ENCODE measurements at regions not wholly inside any gene's neighbourhood (a gene's known extent, or its start where the extent isn't known, plus 50 kb on each side); places are given as distances from the start of the nearest gene placed in this dataset.

DNA sequence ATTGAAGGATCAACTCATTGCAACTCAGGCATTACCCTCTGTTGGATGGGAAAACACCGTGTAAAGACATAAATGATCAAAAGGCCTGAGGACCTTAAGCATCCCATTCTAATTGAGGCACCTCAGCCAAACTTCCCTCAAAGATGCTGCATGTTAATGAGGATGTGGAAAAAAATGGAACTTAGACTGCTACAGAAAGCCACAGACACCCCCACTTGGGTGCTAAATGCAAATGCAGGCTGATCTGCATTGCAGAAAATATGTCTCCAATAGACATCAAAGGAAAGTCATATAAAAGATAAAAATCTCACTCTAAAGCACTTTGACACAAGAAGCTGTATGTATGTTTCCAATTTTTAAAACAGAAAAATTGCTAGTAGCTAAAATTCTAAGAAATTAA lies 504.7 kb downstream of the KCNJ3 start:
- no peak overlapping the region for H2BK120ac ChIP-seq (ENCODE audit: low read depth, low read length, poor library complexity, severe bottlenecking)
- H2BK5ac ChIP-seq (ENCODE audit: insufficient read length, low read length), result no peak overlapping the region
- no peak overlapping the region for H3K27ac ChIP-seq (ENCODE audit: insufficient read length, low read depth, low read length)
- WGBS (ENCODE audit: extremely low coverage, insufficient read length, low lambda C conversion rate), result no CpG with 5 or more reads among the region's 1 CpG
- no peak overlapping the region for H2BK15ac ChIP-seq (ENCODE audit: low read depth, low read length)
- no peak overlapping the region for H3K23ac ChIP-seq (ENCODE audit: insufficient read length, low read depth, low read length)
- H3K23me2 ChIP-seq (ENCODE audit: insufficient read length, low read depth, low read length, poor library complexity, severe bottlenecking), result no peaks in the 10 kb centered on the region
- peaks cover 0 to 2% of the 10 kb centered on the region in 2 experiments; a peak in 1 of 4 replicates for H3K4me1 Mint-ChIP-seq
- TF ChIP-seq, protein P1, sequence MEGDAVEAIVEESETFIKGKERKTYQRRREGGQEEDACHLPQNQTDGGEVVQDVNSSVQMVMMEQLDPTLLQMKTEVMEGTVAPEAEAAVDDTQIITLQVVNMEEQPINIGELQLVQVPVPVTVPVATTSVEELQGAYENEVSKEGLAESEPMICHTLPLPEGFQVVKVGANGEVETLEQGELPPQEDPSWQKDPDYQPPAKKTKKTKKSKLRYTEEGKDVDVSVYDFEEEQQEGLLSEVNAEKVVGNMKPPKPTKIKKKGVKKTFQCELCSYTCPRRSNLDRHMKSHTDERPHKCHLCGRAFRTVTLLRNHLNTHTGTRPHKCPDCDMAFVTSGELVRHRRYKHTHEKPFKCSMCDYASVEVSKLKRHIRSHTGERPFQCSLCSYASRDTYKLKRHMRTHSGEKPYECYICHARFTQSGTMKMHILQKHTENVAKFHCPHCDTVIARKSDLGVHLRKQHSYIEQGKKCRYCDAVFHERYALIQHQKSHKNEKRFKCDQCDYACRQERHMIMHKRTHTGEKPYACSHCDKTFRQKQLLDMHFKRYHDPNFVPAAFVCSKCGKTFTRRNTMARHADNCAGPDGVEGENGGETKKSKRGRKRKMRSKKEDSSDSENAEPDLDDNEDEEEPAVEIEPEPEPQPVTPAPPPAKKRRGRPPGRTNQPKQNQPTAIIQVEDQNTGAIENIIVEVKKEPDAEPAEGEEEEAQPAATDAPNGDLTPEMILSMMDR (conservative IDR thresholded peaks at IDR 0.05), result no peak
- no peak overlapping the region for H3K4ac ChIP-seq (ENCODE audit: low read depth, low read length)
- no peak overlapping the region for H3K18ac ChIP-seq (ENCODE audit: insufficient read length, low read depth, low read length)
- H4K20me1 ChIP-seq (ENCODE audit: control insufficient read depth, insufficient read depth, insufficient read length), result no peaks in the 10 kb centered on the region
- H3K9ac ChIP-seq (ENCODE audit: extremely low read depth, insufficient read length, low read length), result no peak overlapping the region
- no peak overlapping the region for H2AK5ac ChIP-seq (ENCODE audit: insufficient read length, low read length)
- no peak overlapping the region for H2AFZ ChIP-seq (ENCODE audit: low read length)
- H3K4me2 ChIP-seq (ENCODE audit: insufficient read depth, insufficient read length, low read length), result no peak overlapping the region
- no peaks in the 10 kb centered on the region for H3K9me3 Mint-ChIP-seq
- no peak overlapping the region for H3T11ph ChIP-seq (ENCODE audit: low read length)
- H3K4me3 Mint-ChIP-seq, result no peak overlapping the region
- H3K4me1 ChIP-seq (ENCODE audit: insufficient read depth, low read length), result no peaks in the 10 kb centered on the region
- no peak overlapping the region for H2BK12ac ChIP-seq (ENCODE audit: insufficient read length, low read depth, low read length)
- H2BK20ac ChIP-seq (ENCODE audit: low read depth, low read length, poor library complexity, severe bottlenecking), result no peak overlapping the region
- no peak overlapping the region for H3K27ac Mint-ChIP-seq
- no peak for DNase-seq
- no peaks in the 10 kb centered on the region for H3K9me3 ChIP-seq (ENCODE audit: control insufficient read depth, low read depth, low read length)
- H3K79me2 ChIP-seq (ENCODE audit: insufficient read depth, low read length), result no peaks in the 10 kb centered on the region
- no peak overlapping the region for H4K5ac ChIP-seq (ENCODE audit: insufficient read length, low read depth, low read length)
- H3K14ac ChIP-seq (ENCODE audit: insufficient read depth, low read length), result no peak overlapping the region
- H3K79me1 ChIP-seq (ENCODE audit: insufficient read depth, low read depth, low read length, poor library complexity, severe bottlenecking), result no peaks in the 10 kb centered on the region
- no peaks in the 10 kb centered on the region for H3K27me3 Mint-ChIP-seq (ENCODE audit: low read depth)
- no peak overlapping the region for H4K91ac ChIP-seq (ENCODE audit: insufficient read length, low read depth, low read length)
- H3K56ac ChIP-seq (ENCODE audit: insufficient read length, low read depth, low read length), result no peak overlapping the region
- H3K27me3 ChIP-seq (ENCODE audit: insufficient read depth, low read length), result no peaks in the 10 kb centered on the region
- no peak overlapping the region for H4K8ac ChIP-seq (replicated peaks; ENCODE audit: insufficient read length, low read depth, low read length)
- no peaks in the 10 kb centered on the region for H3K36me3 Mint-ChIP-seq (ENCODE audit: insufficient read depth in 1 of 3, low read depth in 3 of 3)

Measured in H9 (cell line).